Panc1 (cell line): ENCODE measurements at regions not wholly inside any gene's neighbourhood (a gene's known extent, or its start where the extent isn't known, plus 50 kb on each side); places are given as distances from the start of the nearest gene placed in this dataset.

Experiments
- ATAC-seq: fragments of 200-7000 bp; cut with Tn5 transposase; 2 replicates; pipeline ENCODE4 v1.9.1; 2020; ENCODE audit warnings: mild to moderate bottlenecking, moderate library complexity
- BruUV-seq: library from RNA; stranded (reverse); fragments of 400-500 nt; replicated peaks from 2 replicates; lab custom pipeline; 2021; lab: Mats Ljungman, UMichigan
- CTCF ChIA-PET: fragments of 300-600 bp; sonication (Branson Sonifier 250); formaldehyde crosslinking; loops from one replicate; lab custom pipeline; 2022; ENCODE audit warnings: antibody characterized with exemption; lab: Charles Lee
- POLR2A ChIA-PET: fragments of 300-600 bp; sonication (Branson Sonifier 250); formaldehyde crosslinking; loops from one replicate; lab custom pipeline; 2022; ENCODE audit warnings: antibody characterized with exemption; lab: Charles Lee
- DNase-seq: peaks from one replicate; pipeline ENCODE4 v3.0.0-alpha.2; 2010; ENCODE audit warnings: low read depth, low spot score
- H3K27ac ChIP-seq: 2 replicates; pipeline ENCODE4 v1.5.1; 2011; ENCODE audit warnings: mild to moderate bottlenecking, low read length, inconsistent platforms
- H3K27me3 ChIP-seq: fragments of 200-500 bp; sonication (Bioruptor generic); 2 replicates; pipeline ENCODE4 v1.6.0; 2014; ENCODE audit warnings: low read length, inconsistent platforms; ENCODE audit not compliant: control insufficient read depth, insufficient read depth
- H3K36me3 ChIP-seq: fragments of 200-500 bp; sonication (Bioruptor generic); 2 replicates; pipeline ENCODE4 v1.5.1; 2014; ENCODE audit warnings: inconsistent platforms, mild to moderate bottlenecking, low read length, moderate library complexity; ENCODE audit not compliant: control insufficient read depth, insufficient read depth
- H3K4me1 ChIP-seq: 2 replicates; pipeline ENCODE4 v1.5.1; 2011; ENCODE audit warnings: inconsistent platforms, mild to moderate bottlenecking, low read length, moderate library complexity; ENCODE audit not compliant: control insufficient read depth, insufficient read depth
- H3K4me3 ChIP-seq, 2 experiments: 2 replicates each; pipeline ENCODE4 v1.5.1; 2011 to 2012; ENCODE audit warnings: low read depth in 2 of 2, low read length in 2 of 2, mild to moderate bottlenecking in 2 of 2, inconsistent platforms in 1 of 2, moderate library complexity in 1 of 2
- H3K9me3 ChIP-seq: fragments of 200-500 bp; sonication (Bioruptor generic); 2 replicates; pipeline ENCODE4 v1.5.1; 2014; ENCODE audit warnings: low read depth, mild to moderate bottlenecking, inconsistent platforms, low read length, moderate library complexity; ENCODE audit not compliant: control insufficient read depth, insufficient read depth
- CTCF ChIP-seq: fragments of 450-650 bp; IDR thresholded peaks from 2 replicates; pipeline ENCODE4 v1.5.1; 2017; ENCODE audit warnings: mild to moderate bottlenecking
- POLR2AphosphoS5 ChIP-seq: IDR thresholded peaks from 2 replicates; pipeline ENCODE4 v1.6.1; 2012; ENCODE audit warnings: mild to moderate bottlenecking, low read depth, low read length, moderate library complexity
- REST ChIP-seq, 2 experiments: IDR thresholded peaks; 2 replicates each; pipeline ENCODE4 v1.6.1; 2011 to 2012; ENCODE audit warnings: low read depth in 2 of 2, control low read depth in 1 of 2, low read length in 1 of 2, mild to moderate bottlenecking in 1 of 2, moderate library complexity in 1 of 2; ENCODE audit not compliant: insufficient read depth in 1 of 2
- SIN3A ChIP-seq: IDR thresholded peaks from 2 replicates; pipeline ENCODE4 v1.6.1; 2012; ENCODE audit warnings: low read depth, mild to moderate bottlenecking, low read length, moderate library complexity, borderline replicate concordance; ENCODE audit not compliant: insufficient read depth
- TCF7L2 ChIP-seq: IDR thresholded peaks from 2 replicates; pipeline ENCODE4 v1.6.1; 2011; ENCODE audit warnings: mild to moderate bottlenecking, low read depth, low read length, inconsistent platforms
- in situ Hi-C: cut with HindIII; loops from 2 replicates; pipeline ENCODE4 v1.10.0; 2016; ENCODE audit warnings: low sequenced_read_pairs, low pct_unique_long_range_greater_than_20kb
- intact Hi-C: fragments of 100-400 bp; cut with micrococcal nuclease; formaldehyde crosslinking; loops from one replicate; pipeline ENCODE4 v1.10.0; 2022; ENCODE audit not compliant: unreplicated experiment

GRCh38 chr5:67291671-67292070, 95.1 kb upstream of the CD180 start:
- in situ Hi-C loops (no loop called here), intact Hi-C loops (no loop called here)
- Histone ChIP-seq H3K27ac (no peak overlapping the region), H3K4me3 (no peak overlapping the region), H3K27me3 (no peaks in the 10 kb centered on the region), H3K9me3 (no peaks in the 10 kb centered on the region), H3K36me3 (no peaks in the 10 kb centered on the region), H3K4me1 (no peaks in the 10 kb centered on the region)
- ChIA-PET CTCF (no interaction called here), POLR2A (no interaction called here)
- ATAC-seq (no peak), DNase-seq (no peak)
- TF ChIP-seq SIN3A (no peak), TCF7L2 (no peak), REST (IDR thresholded peaks at IDR 0.05; ENCODE audit: insufficient read depth in 1 of 2, low read depth in 2 of 2, low read length in 1 of 2) (no peak), POLR2AphosphoS5 (no peak), CTCF (no peak)
- no TSS peak for BruUV-seq

- no peaks in the 10 kb centered on the region for H3K27me3 ChIP-seq
- no peaks in the 10 kb centered on the region for H3K4me1 ChIP-seq
- ATAC-seq (no peak), DNase-seq (no peak)
- ChIA-PET CTCF (no interaction called here), POLR2A (no interaction called here)
- intact Hi-C loops (no loop called here), in situ Hi-C loops (no loop called here)
- no peak overlapping the region for H3K4me3 ChIP-seq
- no peaks in the 10 kb centered on the region for H3K36me3 ChIP-seq
- no TSS peak for BruUV-seq
- TF ChIP-seq TCF7L2 = no peak
- TF ChIP-seq SIN3A = no peak
- no peak for TF ChIP-seq REST (IDR thresholded peaks at IDR 0.05; ENCODE audit: insufficient read depth in 1 of 2, low read depth in 2 of 2, low read length in 1 of 2)
- no peak for TF ChIP-seq POLR2AphosphoS5
- TF ChIP-seq CTCF = no peak
- no peak overlapping the region for H3K27ac ChIP-seq
- H3K9me3 ChIP-seq = no peaks in the 10 kb centered on the region
Observed at GRCh38 chr5:67291066-67291465, 94.5 kb upstream of the CD180 start.
